ENCODE measurements at regions not wholly inside any gene's neighbourhood (a gene's known extent, or its start where the extent isn't known, plus 50 kb on each side); places are given as distances from the start of the nearest gene placed in this dataset.

- no peak for TF ChIP-seq CTCF (IDR thresholded peaks at IDR 0.05)
These were observed 117.1 kb upstream of the PODXL start (continued) for GRCh38 chr7:131673576-131673975.

- Histone ChIP-seq H3K4me2 (no peak overlapping the region), H3K4me1 (ENCODE audit: control insufficient read depth in 1 of 2, insufficient read depth in 2 of 2, low read depth in 1 of 2, low read length in 1 of 2) (peaks cover 0 to 7% of the 10 kb centered on the region in 2 experiments; a peak in 1 of 4 replicates), H3K36me3 (replicated peaks in 1 of 2; ENCODE audit: control insufficient read depth in 1 of 2, insufficient read depth in 2 of 2, low read length in 1 of 2) (no peaks in the 10 kb centered on the region), H3K27me3 (ENCODE audit: insufficient read depth) (no peaks in the 10 kb centered on the region), H3K79me2 (ENCODE audit: insufficient read depth) (no peaks in the 10 kb centered on the region), H3K27ac (ENCODE audit: low read depth in 2 of 2, low read length in 1 of 2) (no peak overlapping the region), H3K4me3 (ENCODE audit: low read depth in 2 of 2, low read length in 1 of 2) (no peak overlapping the region), H4K20me1 (ENCODE audit: insufficient read depth) (no peaks in the 10 kb centered on the region), H3K9me3 (no peaks in the 10 kb centered on the region), H3F3A (replicated peaks; ENCODE audit: insufficient read depth) (no peaks in the 10 kb centered on the region), H3K9me2 (no peaks in the 10 kb centered on the region), H3K9ac (no peak overlapping the region), H2AFZ (ENCODE audit: low read depth) (no peak overlapping the region)
- ChIA-PET POLR2A (no interaction called here), CTCF (interaction anchor here (0.9 to 6.4 kb wide), 5 partner anchors 16 to 275 kb away, joined by 3 to 33 read pairs (median 6); no protein-coding TSS in a partner anchor)
- TF ChIP-seq NRF1 (IDR thresholded peaks at IDR 0.05; ENCODE audit: low read depth, low read length), result no peak
- no peak for TF ChIP-seq CHD2 (IDR thresholded peaks at IDR 0.05; ENCODE audit: low read length, partially characterized antibody)
- no peak for TF ChIP-seq POLR2AphosphoS5 (IDR thresholded peaks at IDR 0.05; ENCODE audit: low read depth, low read length)
- no peak for TF ChIP-seq RFX5 (IDR thresholded peaks at IDR 0.05; ENCODE audit: low read length)
- TF ChIP-seq SMC3 (IDR thresholded peaks at IDR 0.05; ENCODE audit: low read depth, low read length), result no peak
- no peak for TF ChIP-seq MAX (IDR thresholded peaks at IDR 0.05; ENCODE audit: low read depth)
- TF ChIP-seq TCF12 (IDR thresholded peaks at IDR 0.05), result no peak
- TF ChIP-seq NFIC (IDR thresholded peaks at IDR 0.05; ENCODE audit: borderline replicate concordance), result no peak
- TF ChIP-seq YY1 (IDR thresholded peaks at IDR 0.05; ENCODE audit: low read depth), result no peak
- TF ChIP-seq USF2 (IDR thresholded peaks at IDR 0.05; ENCODE audit: borderline replicate concordance, low read depth, low read length), result no peak
- no peak for TF ChIP-seq GABPA (IDR thresholded peaks at IDR 0.05; ENCODE audit: low read depth)
- TF ChIP-seq IRF3 (IDR thresholded peaks at IDR 0.05; ENCODE audit: low read depth, low read length), result no peak
- TF ChIP-seq SIN3A (IDR thresholded peaks at IDR 0.05; ENCODE audit: borderline replicate concordance, low read depth, low read length), result no peak
- no peak for TF ChIP-seq EP300 (IDR thresholded peaks at IDR 0.05; ENCODE audit: borderline replicate concordance in 1 of 2, low read depth in 1 of 2, low read length in 1 of 2)
- TF ChIP-seq PBX3 (IDR thresholded peaks at IDR 0.05), result no peak
- no peak for TF ChIP-seq RAD21 (IDR thresholded peaks at IDR 0.05; ENCODE audit: low read length)
- WGBS (ENCODE audit: low lambda C conversion rate), result 38% methylated on average over 2 of the region's 2 CpGs
- DNase-seq, result no peak
These were observed 114.0 kb upstream of the PODXL start for GRCh38 chr7:131670406-131670805.

All from SK-N-SH (cell line).